ENCODE measurements at regions not wholly inside any gene's neighbourhood (a gene's known extent, or its start where the extent isn't known, plus 50 kb on each side); places are given as distances from the start of the nearest gene placed in this dataset.

GRCh38 chr2:217304582-217304981, 444.7 kb upstream of the TNP1 start:
- TF ChIP-seq CTCF (IDR thresholded peaks at IDR 0.05) (no peak), POLR2A (IDR thresholded peaks at IDR 0.05) (no peak)

Measured in uterus (tissue), 2 donors.